Adrenal gland (tissue), 9 donors: ENCODE measurements at regions not wholly inside any gene's neighbourhood (a gene's known extent, or its start where the extent isn't known, plus 50 kb on each side); places are given as distances from the start of the nearest gene placed in this dataset.

ENCODE experiments used
- DNase-seq, 7 donors: peaks; one replicate each; pipeline ENCODE4 v3.0.0-alpha.2; 2019 to 2020
- H3K27ac ChIP-seq, 5 donors: fragments of 200-600 bp; sonication (generic) in 4 of 5; 1 replicate in 3 of 5; 2 replicates in 2 of 5; pipeline versions ENCODE4 v1.5.1 to v1.8.0; 2016 to 2020; ENCODE audit warnings: mild to moderate bottlenecking in 1 of 5
- H3K27me3 ChIP-seq: fragments of 200-600 bp; 2 replicates; pipeline ENCODE4 v1.8.0; 2021
- H3K36me3 ChIP-seq, 2 donors: fragments of 200-600 bp; replicated peaks in 1 of 2; 1 replicate in 1 of 2; 2 replicates in 1 of 2; pipeline versions ENCODE4 v1.5.1 to v1.8.0; 2018 to 2022
- H3K4me1 ChIP-seq, 2 donors: fragments of 200-600 bp; replicated peaks in 1 of 2; 1 replicate in 1 of 2; 2 replicates in 1 of 2; pipeline versions ENCODE4 v1.5.1 to v1.8.0; 2018 to 2021
- H3K4me3 ChIP-seq, 4 donors: fragments of 200-600 bp; sonication (generic) in 3 of 4; one replicate each; pipeline ENCODE4 v1.5.1; 2016 to 2018
- H3K9me3 ChIP-seq, 3 donors: fragments of 200-600 bp; sonication (generic) in 1 of 3; replicated peaks in 1 of 3; 1 replicate in 2 of 3; 2 replicates in 1 of 3; pipeline versions ENCODE4 v1.5.1 to v1.8.0; 2016 to 2021
- POLR2A ChIP-seq, 2 donors: fragments of 450-650 bp; IDR thresholded peaks; one replicate each; pipeline ENCODE4 v1.6.1; 2017; ENCODE audit warnings: antibody characterized with exemption in 2 of 2, mild to moderate bottlenecking in 2 of 2, moderate library complexity in 1 of 2
- WGBS, 4 donors: extraction: QIAGEN DNeasy Blood & Tissue Kit in 2 of 4; methylation state at CpG; one replicate each; pipeline versions ENCODE4 v1.1.5 to v1.1.7; 2013 to 2017; 5-methylcytosine and 5-hydroxymethylcytosine counted together
- intact Hi-C, 2 donors: fragments of 100-400 bp; cut with DNase I; formaldehyde crosslinking; loops; one replicate each; pipeline versions ENCODE4 v1.14.1 to v1.15.0; 2022 to 2023
- TF ChIP-seq, protein P1 (sequence below), 6 experiments: fragments of 450-650 bp in 4 of 6; fragments of 200-600 bp in 2 of 6; sonication (generic) in 1 of 6; IDR thresholded peaks; 1 replicate in 5 of 6; 2 replicates in 1 of 6; pipeline versions ENCODE4 v1.5.1 to v1.8.0; 2016 to 2021; ENCODE audit warnings: antibody characterized with exemption in 6 of 6, mild to moderate bottlenecking in 2 of 6, moderate library complexity in 1 of 6
- donor health status: healthy with polysubstance abuse.
- donor health status: Bipolar disorder and iron deficiency.
- donor health status: DM: yes; HTN: yes; CAD: no.
- donor health status: DM: no; HTN: no; CAD: no.
- donor health status: DM: no; HTN: no; CAD: no.

DNA sequence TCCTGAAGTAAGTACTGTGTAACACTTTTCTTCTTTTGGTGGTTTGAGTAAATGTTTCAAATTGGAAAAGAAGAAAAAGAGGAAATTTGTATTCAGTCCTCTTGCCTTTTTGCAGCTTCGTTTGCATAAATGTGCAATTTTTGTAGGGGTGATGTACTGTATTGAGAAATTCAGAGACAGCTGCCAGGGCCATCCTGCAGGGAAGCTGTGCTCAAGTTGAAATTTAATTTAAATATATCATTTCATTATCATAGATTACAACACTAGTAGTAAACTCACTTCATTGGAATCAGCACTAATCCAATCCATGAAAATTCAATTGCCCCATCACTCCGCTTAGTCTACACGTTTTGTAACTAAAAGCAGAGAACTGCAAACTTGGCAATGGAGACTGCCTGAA lies 415.4 kb downstream of the DNAJB9 start:
- TF ChIP-seq POLR2A (IDR thresholded peaks at IDR 0.05), result no peak
- TF ChIP-seq, protein P1, sequence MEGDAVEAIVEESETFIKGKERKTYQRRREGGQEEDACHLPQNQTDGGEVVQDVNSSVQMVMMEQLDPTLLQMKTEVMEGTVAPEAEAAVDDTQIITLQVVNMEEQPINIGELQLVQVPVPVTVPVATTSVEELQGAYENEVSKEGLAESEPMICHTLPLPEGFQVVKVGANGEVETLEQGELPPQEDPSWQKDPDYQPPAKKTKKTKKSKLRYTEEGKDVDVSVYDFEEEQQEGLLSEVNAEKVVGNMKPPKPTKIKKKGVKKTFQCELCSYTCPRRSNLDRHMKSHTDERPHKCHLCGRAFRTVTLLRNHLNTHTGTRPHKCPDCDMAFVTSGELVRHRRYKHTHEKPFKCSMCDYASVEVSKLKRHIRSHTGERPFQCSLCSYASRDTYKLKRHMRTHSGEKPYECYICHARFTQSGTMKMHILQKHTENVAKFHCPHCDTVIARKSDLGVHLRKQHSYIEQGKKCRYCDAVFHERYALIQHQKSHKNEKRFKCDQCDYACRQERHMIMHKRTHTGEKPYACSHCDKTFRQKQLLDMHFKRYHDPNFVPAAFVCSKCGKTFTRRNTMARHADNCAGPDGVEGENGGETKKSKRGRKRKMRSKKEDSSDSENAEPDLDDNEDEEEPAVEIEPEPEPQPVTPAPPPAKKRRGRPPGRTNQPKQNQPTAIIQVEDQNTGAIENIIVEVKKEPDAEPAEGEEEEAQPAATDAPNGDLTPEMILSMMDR (IDR thresholded peaks at IDR 0.05), result no peak
- H3K4me3 ChIP-seq, result no peak overlapping the region
- H3K36me3 ChIP-seq, result no peaks in the 10 kb centered on the region
- H3K27me3 ChIP-seq, result no peaks in the 10 kb centered on the region
- 63 to 75% (median 70%) methylated on average over 3 of the region's 3 CpGs for WGBS, 4 donors
- intact Hi-C loops, result no loop called here
- no peak overlapping the region for H3K27ac ChIP-seq
- no peak for DNase-seq
- H3K9me3 ChIP-seq, result no peaks in the 10 kb centered on the region
- H3K4me1 ChIP-seq, result no peaks in the 10 kb centered on the region

DNA sequence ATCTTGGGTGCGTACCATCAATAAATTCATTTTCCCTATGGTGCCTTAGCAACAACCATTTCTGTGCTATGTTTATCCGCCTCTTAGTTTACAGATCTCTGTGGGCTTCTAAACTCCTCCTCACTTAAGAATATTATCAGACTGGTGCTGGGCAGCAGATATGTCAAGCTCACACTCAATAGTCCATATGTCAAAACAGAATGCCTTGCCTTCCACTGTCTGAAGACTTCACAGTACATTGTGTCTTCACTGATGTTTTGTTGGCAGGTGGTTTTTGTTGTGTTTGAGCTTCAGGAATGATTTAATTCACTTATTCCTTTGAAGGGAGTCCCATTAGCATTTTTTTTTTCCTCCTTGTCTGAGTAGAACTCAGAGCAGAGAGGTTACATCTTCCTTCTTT lies 419.6 kb downstream of the DNAJB9 start:
- Histone ChIP-seq H3K4me1 (no peaks in the 10 kb centered on the region), H3K27ac (no peak overlapping the region), H3K9me3 (no peaks in the 10 kb centered on the region), H3K27me3 (no peaks in the 10 kb centered on the region), H3K4me3 (no peak overlapping the region), H3K36me3 (no peaks in the 10 kb centered on the region)
- intact Hi-C loops, result no loop called here
- TF ChIP-seq, protein P1 (IDR thresholded peaks at IDR 0.05), result no peak
- TF ChIP-seq POLR2A (IDR thresholded peaks at IDR 0.05), result no peak
- DNase-seq, result no peak
- 90 to 100% (median 94%) methylated on average over 2 of the region's 2 CpGs for WGBS, 4 donors

DNA sequence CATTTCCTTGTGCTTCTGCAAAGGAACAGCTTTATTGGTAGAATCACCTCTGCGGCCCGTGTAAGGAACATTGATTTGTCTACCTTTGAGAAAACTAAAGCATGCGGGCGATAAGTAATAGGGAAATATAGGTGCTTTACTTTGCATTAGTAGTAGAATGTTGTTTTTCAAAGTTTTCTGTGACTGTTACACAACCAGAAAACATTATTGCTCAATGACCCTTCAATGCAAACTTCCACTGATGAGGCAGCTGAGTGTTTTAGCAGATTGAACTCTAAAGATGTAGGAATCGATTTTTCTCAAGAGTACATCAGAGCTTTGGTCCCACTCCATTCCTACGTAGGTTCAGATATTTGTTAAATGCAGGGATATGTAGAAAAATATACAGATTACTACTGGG lies 427.8 kb downstream of the DNAJB9 start:
- Histone ChIP-seq H3K9me3 (no peaks in the 10 kb centered on the region), H3K36me3 (no peaks in the 10 kb centered on the region), H3K27ac (no peak overlapping the region), H3K27me3 (no peaks in the 10 kb centered on the region), H3K4me3 (no peak overlapping the region), H3K4me1 (no peaks in the 10 kb centered on the region)
- 80 to 92% (median 88%) methylated on average over 6 of the region's 6 CpGs for WGBS, 4 donors
- intact Hi-C loops, result no loop called here
- no peak for TF ChIP-seq POLR2A (IDR thresholded peaks at IDR 0.05)
- TF ChIP-seq, protein P1 (IDR thresholded peaks at IDR 0.05), result no peak
- DNase-seq, result no peak

DNA sequence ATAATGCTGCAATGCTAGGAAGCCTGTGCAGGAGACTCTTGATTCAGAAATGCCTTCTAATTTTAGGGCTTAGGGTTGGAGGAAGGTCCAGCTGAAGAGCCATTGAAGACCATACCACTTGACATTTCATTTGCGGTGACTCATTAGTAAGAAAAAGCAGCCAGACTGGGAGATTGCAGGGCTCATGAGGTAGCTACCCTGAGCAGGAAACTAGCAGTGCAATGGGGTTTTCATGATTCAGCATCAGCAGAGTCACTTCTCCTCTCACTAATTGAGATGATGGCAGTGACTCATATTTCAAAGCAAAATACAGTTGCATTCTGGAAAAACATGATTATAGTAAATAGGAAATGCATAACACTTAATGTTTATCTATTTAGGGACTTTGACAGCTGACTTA lies 434.1 kb downstream of the DNAJB9 start:
- Histone ChIP-seq H3K4me3 (no peak overlapping the region), H3K9me3 (no peaks in the 10 kb centered on the region), H3K27ac (no peak overlapping the region), H3K36me3 (no peaks in the 10 kb centered on the region), H3K4me1 (no peaks in the 10 kb centered on the region), H3K27me3 (no peaks in the 10 kb centered on the region)
- WGBS, 4 donors, result 71 to 100% (median 84%) methylated on average over 1 of the region's 1 CpG
- intact Hi-C loops, result no loop called here
- TF ChIP-seq, protein P1 (IDR thresholded peaks at IDR 0.05), result no peak
- no peak for TF ChIP-seq POLR2A (IDR thresholded peaks at IDR 0.05)
- DNase-seq, result no peak
